ENCODE measurements at regions not wholly inside any gene's neighbourhood (a gene's known extent, or its start where the extent isn't known, plus 50 kb on each side); places are given as distances from the start of the nearest gene placed in this dataset.

DNA sequence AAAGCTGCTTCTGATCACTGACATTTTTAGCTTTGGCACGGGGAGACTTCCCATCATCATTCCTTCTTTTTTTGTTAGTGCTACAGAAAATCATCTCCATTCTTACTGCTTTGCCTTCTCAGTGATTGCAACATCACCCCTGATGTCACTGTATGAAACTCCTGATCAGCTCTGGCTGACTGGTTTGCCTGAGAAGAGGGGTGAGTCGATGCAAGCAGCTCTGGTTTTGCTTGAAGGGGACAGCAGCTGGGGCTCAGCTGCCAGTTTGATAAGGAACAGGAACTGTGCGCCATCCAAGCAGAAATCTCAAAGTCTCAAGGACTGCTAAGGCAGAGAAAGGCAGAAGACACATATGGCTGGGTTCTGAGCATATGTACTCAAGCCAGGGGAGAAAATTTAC is 808.5 kb upstream of the CELF2 start:
- ATAC-seq (no peak), DNase-seq (no peak)
- Mint-ChIP-seq H3K27ac (no peak overlapping the region), H3K36me3 (ENCODE audit: low read depth) (no peaks in the 10 kb centered on the region), H3K27me3 (no peaks in the 10 kb centered on the region), H3K9me3 (peaks cover 8% of the 10 kb centered on the region), H3K4me3 (no peak overlapping the region), H3K4me1 (ENCODE audit: low read depth) (no peaks in the 10 kb centered on the region)
- POLR2A ChIA-PET = no interaction called here
- TF ChIP-seq, protein P1, sequence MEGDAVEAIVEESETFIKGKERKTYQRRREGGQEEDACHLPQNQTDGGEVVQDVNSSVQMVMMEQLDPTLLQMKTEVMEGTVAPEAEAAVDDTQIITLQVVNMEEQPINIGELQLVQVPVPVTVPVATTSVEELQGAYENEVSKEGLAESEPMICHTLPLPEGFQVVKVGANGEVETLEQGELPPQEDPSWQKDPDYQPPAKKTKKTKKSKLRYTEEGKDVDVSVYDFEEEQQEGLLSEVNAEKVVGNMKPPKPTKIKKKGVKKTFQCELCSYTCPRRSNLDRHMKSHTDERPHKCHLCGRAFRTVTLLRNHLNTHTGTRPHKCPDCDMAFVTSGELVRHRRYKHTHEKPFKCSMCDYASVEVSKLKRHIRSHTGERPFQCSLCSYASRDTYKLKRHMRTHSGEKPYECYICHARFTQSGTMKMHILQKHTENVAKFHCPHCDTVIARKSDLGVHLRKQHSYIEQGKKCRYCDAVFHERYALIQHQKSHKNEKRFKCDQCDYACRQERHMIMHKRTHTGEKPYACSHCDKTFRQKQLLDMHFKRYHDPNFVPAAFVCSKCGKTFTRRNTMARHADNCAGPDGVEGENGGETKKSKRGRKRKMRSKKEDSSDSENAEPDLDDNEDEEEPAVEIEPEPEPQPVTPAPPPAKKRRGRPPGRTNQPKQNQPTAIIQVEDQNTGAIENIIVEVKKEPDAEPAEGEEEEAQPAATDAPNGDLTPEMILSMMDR (IDR thresholded peaks at IDR 0.05) = no peak
- CTCF ChIA-PET = no interaction called here
- intact Hi-C loops (cut with micrococcal nuclease) = no loop called here

GRCh38 chr10:10211409-10211808 is 806.3 kb upstream of the CELF2 start:
- no peaks in the 10 kb centered on the region for H3K9me3 Mint-ChIP-seq
- TF ChIP-seq, protein P1 (IDR thresholded peaks at IDR 0.05) = no peak
- H3K4me1 Mint-ChIP-seq (ENCODE audit: low read depth) = no peaks in the 10 kb centered on the region
- H3K27ac Mint-ChIP-seq = no peak overlapping the region
- intact Hi-C loops (cut with micrococcal nuclease) = no loop called here
- ATAC-seq (no peak), DNase-seq (no peak)
- H3K27me3 Mint-ChIP-seq = peaks cover 2% of the 10 kb centered on the region
- POLR2A ChIA-PET = no interaction called here
- H3K4me3 Mint-ChIP-seq = no peak overlapping the region
- H3K36me3 Mint-ChIP-seq (ENCODE audit: low read depth) = no peaks in the 10 kb centered on the region
- CTCF ChIA-PET = no interaction called here

DNA sequence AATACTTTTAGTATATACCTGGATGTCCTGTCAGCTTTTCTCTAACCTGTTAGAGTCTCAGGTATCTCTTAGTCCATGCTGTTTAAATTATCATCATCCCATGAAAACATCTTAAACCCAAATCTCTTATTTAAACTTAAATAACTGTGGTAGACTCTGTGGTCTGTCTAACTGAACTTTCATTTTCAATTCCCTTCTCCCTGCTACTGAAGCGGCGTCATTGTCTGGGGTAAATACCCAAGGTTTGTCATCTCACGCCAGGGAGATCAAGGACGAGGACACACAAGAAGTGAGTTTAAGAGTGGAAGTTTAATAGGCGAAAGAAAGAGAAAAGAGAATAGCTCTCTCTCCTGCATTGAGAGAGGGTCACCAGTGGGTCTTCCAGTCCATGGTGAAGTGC is 804.4 kb upstream of the CELF2 start:
- TF ChIP-seq, protein P1 (IDR thresholded peaks at IDR 0.05) = no peak
- no peaks in the 10 kb centered on the region for H3K4me1 Mint-ChIP-seq (ENCODE audit: low read depth)
- H3K36me3 Mint-ChIP-seq (ENCODE audit: low read depth) = no peaks in the 10 kb centered on the region
- intact Hi-C loops (cut with micrococcal nuclease) = no loop called here
- peaks cover 2% of the 10 kb centered on the region for H3K27me3 Mint-ChIP-seq
- H3K4me3 Mint-ChIP-seq = no peak overlapping the region
- no peak for ATAC-seq
- no peak overlapping the region for H3K27ac Mint-ChIP-seq
- no peaks in the 10 kb centered on the region for H3K9me3 Mint-ChIP-seq
- ChIA-PET POLR2A (no interaction called here), CTCF (no interaction called here)
- DNase-seq = no peak

DNA sequence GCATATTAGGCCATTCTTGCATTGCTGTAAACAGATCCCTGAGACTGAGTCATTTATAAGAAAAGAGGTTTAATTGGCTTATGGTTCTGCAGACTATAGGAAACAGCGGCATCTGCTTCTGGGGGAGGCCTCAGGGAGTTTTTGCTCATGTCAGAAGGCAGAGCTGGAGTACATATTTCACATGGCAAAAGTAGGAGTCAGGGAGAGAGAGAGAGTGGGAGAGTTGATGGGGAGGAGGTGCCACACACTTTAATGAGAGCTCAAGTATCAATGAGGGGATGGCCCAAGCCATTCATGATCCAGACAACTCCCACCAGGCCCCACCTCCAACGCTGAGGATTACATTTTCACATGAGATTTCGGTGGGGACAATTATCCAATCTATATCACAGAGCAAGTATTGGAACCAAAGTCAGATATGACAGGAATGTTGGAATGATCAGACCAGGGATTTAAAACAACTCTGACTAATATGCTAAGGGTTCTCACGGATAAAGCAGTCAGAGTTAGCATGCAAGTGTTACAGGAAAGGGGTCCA is 795.3 kb upstream of the CELF2 start:
- Mint-ChIP-seq H3K36me3 (ENCODE audit: low read depth) (no peaks in the 10 kb centered on the region), H3K4me1 (ENCODE audit: low read depth) (no peaks in the 10 kb centered on the region), H3K27me3 (no peaks in the 10 kb centered on the region), H3K27ac (no peak overlapping the region), H3K4me3 (no peak overlapping the region), H3K9me3 (no peaks in the 10 kb centered on the region)
- TF ChIP-seq, protein P1 (IDR thresholded peaks at IDR 0.05) = no peak
- DNase-seq (no peak), ATAC-seq (no peak)
- intact Hi-C loops (cut with micrococcal nuclease) = no loop called here
- ChIA-PET CTCF (no interaction called here), POLR2A (no interaction called here)

DNA sequence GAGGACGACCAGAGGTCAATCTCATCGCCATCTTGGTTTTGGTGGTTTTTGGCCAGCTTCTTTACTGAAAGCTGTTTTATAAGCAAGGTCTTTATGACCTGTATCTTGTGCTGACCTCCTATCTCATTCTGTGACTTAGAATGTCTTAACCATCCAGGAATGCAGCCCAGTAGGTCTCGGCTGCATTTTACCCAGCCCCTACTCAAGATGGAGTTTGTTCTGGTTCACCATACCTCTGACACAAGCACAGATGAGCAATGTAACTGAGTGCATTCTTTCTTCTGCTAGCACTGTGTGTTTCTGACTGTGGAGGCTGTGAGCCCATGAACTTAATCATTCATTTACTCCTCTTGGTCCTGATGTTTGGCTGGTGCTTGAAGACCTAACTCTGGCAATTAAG is 794.5 kb upstream of the CELF2 start:
- ATAC-seq (no peak), DNase-seq (no peak)
- intact Hi-C loops (cut with micrococcal nuclease) = no loop called here
- TF ChIP-seq, protein P1 (IDR thresholded peaks at IDR 0.05) = no peak
- Mint-ChIP-seq H3K4me1 (ENCODE audit: low read depth) (no peaks in the 10 kb centered on the region), H3K9me3 (no peaks in the 10 kb centered on the region), H3K27ac (no peak overlapping the region), H3K27me3 (no peaks in the 10 kb centered on the region), H3K4me3 (no peak overlapping the region), H3K36me3 (ENCODE audit: low read depth) (no peaks in the 10 kb centered on the region)
- ChIA-PET CTCF (no interaction called here), POLR2A (no interaction called here)

Measured in activated CD8-positive, alpha-beta T cell treated with anti-CD3 and anti-CD28 coated beads for 36 hours (primary cell).